DOHH2 (cell line): ENCODE measurements at regions not wholly inside any gene's neighbourhood (a gene's known extent, or its start where the extent isn't known, plus 50 kb on each side); places are given as distances from the start of the nearest gene placed in this dataset.

Source experiments
- H3F3A ChIP-seq: fragments of 200-600 bp; sonication (generic), shearing (Covaris generic); 2 replicates; pipeline ENCODE4 v1.6.0; 2016; ENCODE audit warnings: antibody characterized with exemption, mild to moderate bottlenecking; ENCODE audit not compliant: control insufficient read depth, insufficient read depth
- H3K27ac ChIP-seq: fragments of 200-600 bp; sonication (generic); 2 replicates; pipeline ENCODE4 v1.5.1; 2014; ENCODE audit warnings: low read depth, mild to moderate bottlenecking, low read length, moderate library complexity
- H3K27me3 ChIP-seq: fragments of 200-600 bp; sonication (generic); 2 replicates; pipeline ENCODE4 v1.6.1; 2014; ENCODE audit warnings: mild to moderate bottlenecking, low read length, mixed read lengths; ENCODE audit not compliant: control insufficient read depth
- H3K36me3 ChIP-seq: fragments of 200-600 bp; sonication (generic); 2 replicates; pipeline ENCODE4 v1.6.1; 2014; ENCODE audit warnings: mild to moderate bottlenecking, low read length, moderate library complexity, mixed read lengths; ENCODE audit not compliant: control insufficient read depth
- H3K4me1 ChIP-seq: fragments of 200-600 bp; sonication (generic); 2 replicates; pipeline ENCODE4 v1.6.1; 2014; ENCODE audit warnings: mild to moderate bottlenecking, low read length, mixed read lengths; ENCODE audit not compliant: control insufficient read depth
- H3K4me2 ChIP-seq: fragments of 200-600 bp; sonication (generic); 2 replicates; pipeline ENCODE4 v1.6.0; 2014; ENCODE audit warnings: mild to moderate bottlenecking, low read length, moderate library complexity
- H3K4me3 ChIP-seq: fragments of 200-600 bp; sonication (generic); 2 replicates; pipeline ENCODE4 v1.5.1; 2014; ENCODE audit warnings: mild to moderate bottlenecking, low read length, mixed read lengths
- H3K79me2 ChIP-seq: fragments of 200-600 bp; sonication (generic); 2 replicates; pipeline ENCODE4 v1.6.1; 2014; ENCODE audit warnings: mild to moderate bottlenecking, low read length, mixed read lengths; ENCODE audit not compliant: control insufficient read depth
- H3K9me2 ChIP-seq: fragments of 200-600 bp; sonication (generic); replicated peaks from 2 replicates; pipeline ENCODE4 v1.6.1; 2014; ENCODE audit warnings: mild to moderate bottlenecking, low read length, mixed read lengths; ENCODE audit not compliant: control insufficient read depth
- H3K9me3 ChIP-seq: fragments of 200-600 bp; sonication (generic); 2 replicates; pipeline ENCODE4 v1.6.1; 2014; ENCODE audit warnings: antibody characterized with exemption, low read length, mixed read lengths; ENCODE audit not compliant: control insufficient read depth, insufficient read depth
- H4K20me1 ChIP-seq: fragments of 200-600 bp; sonication (generic); 2 replicates; pipeline ENCODE4 v1.6.0; 2014; ENCODE audit warnings: low read depth, mild to moderate bottlenecking, antibody characterized with exemption, low read length, moderate library complexity; ENCODE audit not compliant: control insufficient read depth, insufficient read depth
- CTCF ChIP-seq: fragments of 200-600 bp; sonication (generic); IDR thresholded peaks from one replicate; pipeline ENCODE4 v1.5.1; 2014; ENCODE audit warnings: antibody characterized with exemption, mild to moderate bottlenecking, low read depth, low read length; ENCODE audit not compliant: poor library complexity, severe bottlenecking
- EZH2phosphoT487 ChIP-seq: fragments of 200-600 bp; sonication (generic); IDR thresholded peaks from 2 replicates; pipeline ENCODE4 v1.6.1; 2017; ENCODE audit warnings: borderline replicate concordance, mild to moderate bottlenecking, antibody characterized with exemption, low read length, moderate library complexity, mixed read lengths

GRCh38 chr11:95327273-95327948 lies 96.4 kb upstream of the SESN3 start:
- Histone ChIP-seq H3K27me3 (no peaks in the 10 kb centered on the region), H4K20me1 (no peaks in the 10 kb centered on the region), H3K9me2 (no peaks in the 10 kb centered on the region), H3K9me3 (peaks cover 3% of the 10 kb centered on the region; the same call in 1 of the 2 replicates), H3K4me3 (no peak overlapping the region), H3K79me2 (no peaks in the 10 kb centered on the region), H3K4me1 (peaks cover 15% of the 10 kb centered on the region), H3F3A (no peaks in the 10 kb centered on the region), H3K4me2 (no peak overlapping the region), H3K36me3 (no peaks in the 10 kb centered on the region), H3K27ac (no peak overlapping the region)
- no peak for TF ChIP-seq CTCF
- no peak for TF ChIP-seq EZH2phosphoT487

- peaks cover 15% of the 10 kb centered on the region for H3K4me1 ChIP-seq
- H3K27me3 ChIP-seq: no peaks in the 10 kb centered on the region
- H3F3A ChIP-seq: no peaks in the 10 kb centered on the region
- no peak overlapping the region for H3K4me2 ChIP-seq
- no peak for TF ChIP-seq EZH2phosphoT487
- TF ChIP-seq CTCF: no peak
- H4K20me1 ChIP-seq: no peaks in the 10 kb centered on the region
- peaks cover 3% of the 10 kb centered on the region; the same call in 1 of the 2 replicates for H3K9me3 ChIP-seq
- H3K36me3 ChIP-seq: no peaks in the 10 kb centered on the region
- no peak overlapping the region for H3K27ac ChIP-seq
- no peaks in the 10 kb centered on the region for H3K79me2 ChIP-seq
- no peak overlapping the region for H3K4me3 ChIP-seq
- no peaks in the 10 kb centered on the region for H3K9me2 ChIP-seq
Observed at GRCh38 chr11:95325777-95326258, 94.8 kb upstream of the SESN3 start.

- Histone ChIP-seq H3K9me3 (peaks cover 3% of the 10 kb centered on the region; the same call in 1 of the 2 replicates), H3K27me3 (no peaks in the 10 kb centered on the region), H3K36me3 (no peaks in the 10 kb centered on the region), H3K4me2 (no peak overlapping the region), H4K20me1 (no peaks in the 10 kb centered on the region), H3K9me2 (no peaks in the 10 kb centered on the region), H3K79me2 (no peaks in the 10 kb centered on the region), H3K4me3 (no peak overlapping the region), H3F3A (no peaks in the 10 kb centered on the region), H3K27ac (no peak overlapping the region), H3K4me1 (peaks cover 11% of the 10 kb centered on the region)
- TF ChIP-seq EZH2phosphoT487 (no peak), CTCF (no peak)
Observed at GRCh38 chr11:95324826-95325225, 93.8 kb upstream of the SESN3 start.
